Testis (tissue), 2 donors: ENCODE measurements at regions not wholly inside any gene's neighbourhood (a gene's known extent, or its start where the extent isn't known, plus 50 kb on each side); places are given as distances from the start of the nearest gene placed in this dataset.

Source experiments
- CTCF ChIP-seq, 3 experiments: fragments of 450-650 bp in 2 of 3; fragments of 200-600 bp in 1 of 3; sonication (generic) in 1 of 3; IDR thresholded peaks; one replicate each; pipeline ENCODE4 v1.5.1; 2016 to 2019; ENCODE audit warnings: antibody characterized with exemption in 3 of 3, mild to moderate bottlenecking in 2 of 3, moderate library complexity in 1 of 3
- POLR2A ChIP-seq: fragments of 450-650 bp; IDR thresholded peaks from one replicate; pipeline ENCODE4 v1.6.1; 2017; ENCODE audit warnings: antibody characterized with exemption, mild to moderate bottlenecking, moderate library complexity

DNA sequence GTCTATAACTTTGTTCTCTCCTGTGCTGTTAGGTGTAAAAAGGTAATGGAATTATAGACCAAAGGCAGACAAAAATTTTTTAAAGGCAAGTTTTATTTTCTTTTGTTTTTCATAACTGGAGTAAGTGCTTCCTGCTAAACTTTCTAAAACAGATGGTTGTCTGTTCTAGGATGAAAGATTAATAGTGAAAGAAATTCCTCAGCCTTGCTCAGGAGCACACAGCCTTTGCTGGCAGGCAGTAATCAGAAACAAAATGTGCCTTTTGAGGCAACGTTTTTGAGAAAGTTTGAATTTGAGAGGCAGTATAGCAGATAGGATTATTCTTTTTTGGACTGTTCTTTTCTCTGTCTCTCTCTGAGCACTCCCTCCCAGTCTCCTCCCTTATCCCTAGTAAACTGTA is 2749.5 kb downstream of the PCDH9 start:
- TF ChIP-seq CTCF (IDR thresholded peaks at IDR 0.05), result no peak
- TF ChIP-seq POLR2A, result no peak
